ENCODE measurements at regions not wholly inside any gene's neighbourhood (a gene's known extent, or its start where the extent isn't known, plus 50 kb on each side); places are given as distances from the start of the nearest gene placed in this dataset.
"Not testable (repeated sequence)": the region's sequence is repeated elsewhere in the genome, so short reads cannot be mapped to it uniquely, and the experiment has no call there.

DNA sequence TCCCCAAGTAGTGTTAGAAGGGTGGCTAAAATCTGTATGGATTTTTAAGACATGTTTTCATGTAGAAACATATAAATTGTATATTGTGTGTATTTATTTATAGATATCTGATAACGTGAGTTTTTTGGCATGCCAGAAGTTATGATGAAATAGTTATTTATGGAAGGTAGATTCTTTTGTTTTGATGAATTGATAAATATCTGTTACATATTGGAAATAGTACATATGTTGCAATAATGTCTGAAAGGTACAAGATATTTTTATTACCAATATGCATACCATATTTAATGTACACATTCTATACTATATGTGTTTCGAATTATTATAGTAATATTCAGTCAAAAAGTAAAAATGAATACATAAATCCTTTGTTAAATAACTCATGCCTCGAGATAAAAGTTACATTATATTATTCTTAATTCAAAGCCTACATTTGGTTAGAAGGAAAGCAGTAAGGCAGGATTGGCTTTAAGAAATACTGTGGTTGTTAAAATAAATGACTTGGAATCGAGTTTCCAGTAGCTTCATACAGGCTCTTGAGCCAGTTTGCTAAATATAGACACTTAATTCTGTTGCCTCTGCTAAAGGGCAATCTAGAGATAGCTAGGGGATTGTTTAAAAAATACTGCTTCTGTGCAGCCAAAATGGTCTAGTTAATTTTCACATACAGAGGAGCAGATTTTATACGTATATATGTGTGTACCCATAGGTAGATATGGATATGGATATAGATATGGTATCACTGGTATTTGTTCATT is 1175.1 kb upstream of the B3GALT2 start:
- WGBS, 2 experiments (ENCODE audit: insufficient coverage in 1 of 2, insufficient read length in 1 of 2) = 55 to 56% methylated on average over 3 of the region's 5 CpGs
- Mint-ChIP-seq H3K36me3 (ENCODE audit: low read depth) (no peaks in the 10 kb centered on the region), H3K4me3 (no peak overlapping the region)

GRCh38 chr1:194358208-194358581 is 1171.8 kb upstream of the B3GALT2 start:
- Histone ChIP-seq H3K36me3 (ENCODE audit: control insufficient read depth, insufficient read depth, low read length) (no peaks in the 10 kb centered on the region), H3K9me3 (ENCODE audit: control insufficient read depth, low read length) (no peaks in the 10 kb centered on the region), H3K4me3 (ENCODE audit: low read length) (no peak overlapping the region), H3K27ac (ENCODE audit: low read depth, low read length) (no peak overlapping the region), H3K27me3 (ENCODE audit: control insufficient read depth, insufficient read depth, low read length, poor library complexity, severe bottlenecking) (no peaks in the 10 kb centered on the region), H3K4me1 (ENCODE audit: control insufficient read depth, insufficient read depth, low read length) (no peaks in the 10 kb centered on the region), H3K9ac (ENCODE audit: extremely low read depth, low read length, poor library complexity, severe bottlenecking) (no peak overlapping the region)
- TF ChIP-seq, protein P1, sequence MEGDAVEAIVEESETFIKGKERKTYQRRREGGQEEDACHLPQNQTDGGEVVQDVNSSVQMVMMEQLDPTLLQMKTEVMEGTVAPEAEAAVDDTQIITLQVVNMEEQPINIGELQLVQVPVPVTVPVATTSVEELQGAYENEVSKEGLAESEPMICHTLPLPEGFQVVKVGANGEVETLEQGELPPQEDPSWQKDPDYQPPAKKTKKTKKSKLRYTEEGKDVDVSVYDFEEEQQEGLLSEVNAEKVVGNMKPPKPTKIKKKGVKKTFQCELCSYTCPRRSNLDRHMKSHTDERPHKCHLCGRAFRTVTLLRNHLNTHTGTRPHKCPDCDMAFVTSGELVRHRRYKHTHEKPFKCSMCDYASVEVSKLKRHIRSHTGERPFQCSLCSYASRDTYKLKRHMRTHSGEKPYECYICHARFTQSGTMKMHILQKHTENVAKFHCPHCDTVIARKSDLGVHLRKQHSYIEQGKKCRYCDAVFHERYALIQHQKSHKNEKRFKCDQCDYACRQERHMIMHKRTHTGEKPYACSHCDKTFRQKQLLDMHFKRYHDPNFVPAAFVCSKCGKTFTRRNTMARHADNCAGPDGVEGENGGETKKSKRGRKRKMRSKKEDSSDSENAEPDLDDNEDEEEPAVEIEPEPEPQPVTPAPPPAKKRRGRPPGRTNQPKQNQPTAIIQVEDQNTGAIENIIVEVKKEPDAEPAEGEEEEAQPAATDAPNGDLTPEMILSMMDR (conservative IDR thresholded peaks at IDR 0.05) = no peak
- Mint-ChIP-seq H3K27me3 (ENCODE audit: insufficient read depth) (no peaks in the 10 kb centered on the region), H3K4me3 (no peak overlapping the region), H3K27ac (no peak overlapping the region), H3K4me1 (no peaks in the 10 kb centered on the region), H3K9me3 (peaks cover 3% of the 10 kb centered on the region), H3K36me3 (ENCODE audit: low read depth) (no peaks in the 10 kb centered on the region)
- WGBS, 2 experiments (ENCODE audit: insufficient coverage in 1 of 2, insufficient read length in 1 of 2) = 94 to 100% methylated on average over 1 to 26 of the region's 26 CpGs
- no peak for DNase-seq

More for the DNA sequence above, 1175.1 kb upstream of the B3GALT2 start:
- no peaks in the 10 kb centered on the region for H3K36me3 ChIP-seq (ENCODE audit: control insufficient read depth, insufficient read depth, low read length)
- H3K27me3 ChIP-seq (ENCODE audit: control insufficient read depth, insufficient read depth, low read length, poor library complexity, severe bottlenecking) = no peaks in the 10 kb centered on the region
- no peak overlapping the region for H3K27ac ChIP-seq (ENCODE audit: low read depth, low read length)
- H3K4me3 ChIP-seq (ENCODE audit: low read length) = no peak overlapping the region
- H3K27ac Mint-ChIP-seq = no peak overlapping the region
- peaks cover 3% of the 10 kb centered on the region for H3K9me3 Mint-ChIP-seq
- H3K4me1 Mint-ChIP-seq = no peaks in the 10 kb centered on the region
- no peaks in the 10 kb centered on the region for H3K4me1 ChIP-seq (ENCODE audit: control insufficient read depth, insufficient read depth, low read length)
- H3K9ac ChIP-seq (ENCODE audit: extremely low read depth, low read length, poor library complexity, severe bottlenecking) = no peak overlapping the region
- TF ChIP-seq, protein P1 (conservative IDR thresholded peaks at IDR 0.05) = no peak
- no peaks in the 10 kb centered on the region for H3K27me3 Mint-ChIP-seq (ENCODE audit: insufficient read depth)
- no peak for DNase-seq
- H3K9me3 ChIP-seq (ENCODE audit: control insufficient read depth, low read length) = no peaks in the 10 kb centered on the region

DNA sequence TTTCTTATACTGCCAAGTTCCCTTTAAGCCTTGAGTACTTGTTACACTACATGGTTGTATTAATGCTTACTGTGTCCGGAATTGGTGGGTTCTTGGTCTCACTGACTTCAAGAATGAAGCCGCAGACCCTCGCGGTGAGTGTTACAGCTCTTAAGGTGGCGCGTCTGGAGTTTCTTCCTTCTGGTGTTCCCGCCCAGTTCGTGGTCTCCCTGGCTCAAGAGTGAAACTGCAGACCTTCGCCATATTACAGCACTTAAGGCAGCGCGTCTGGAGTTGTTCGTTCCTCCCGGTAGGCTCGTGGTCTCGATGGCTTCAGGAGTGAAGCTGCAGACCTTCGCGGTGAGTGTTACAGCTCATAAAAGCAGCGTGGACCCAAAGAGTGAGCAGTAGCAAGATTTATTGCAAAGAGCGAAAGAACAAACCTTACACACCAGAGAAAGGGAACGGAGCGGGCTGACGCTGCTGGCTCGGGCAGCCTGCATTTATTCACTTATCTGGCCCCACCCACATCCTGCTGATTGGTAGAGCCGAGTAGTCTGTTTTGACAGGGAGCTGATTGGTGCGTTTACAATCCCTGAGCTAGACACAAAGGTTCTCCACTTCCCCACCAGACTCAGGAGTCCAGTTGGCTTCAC is 1171.3 kb upstream of the B3GALT2 start:
- not testable (repeated sequence) for H3K27ac Mint-ChIP-seq; H3K27me3 ChIP-seq (ENCODE audit: control insufficient read depth, insufficient read depth, low read length, poor library complexity, severe bottlenecking); H3K9me3 Mint-ChIP-seq; H3K27ac ChIP-seq (ENCODE audit: low read depth, low read length); H3K4me1 ChIP-seq (ENCODE audit: control insufficient read depth, insufficient read depth, low read length); H3K27me3 Mint-ChIP-seq (ENCODE audit: insufficient read depth); H3K36me3 Mint-ChIP-seq (ENCODE audit: low read depth); H3K4me3 Mint-ChIP-seq; H3K36me3 ChIP-seq (ENCODE audit: control insufficient read depth, insufficient read depth, low read length); H3K4me1 Mint-ChIP-seq; DNase-seq; H3K4me3 ChIP-seq (ENCODE audit: low read length); H3K9ac ChIP-seq (ENCODE audit: extremely low read depth, low read length, poor library complexity, severe bottlenecking); H3K9me3 ChIP-seq (ENCODE audit: control insufficient read depth, low read length)
- WGBS, 2 experiments (ENCODE audit: insufficient coverage in 1 of 2, insufficient read length in 1 of 2) = 93 to 97% methylated on average over 6 to 25 of the region's 25 CpGs
